CD14-positive monocyte (primary cell): ENCODE measurements at regions not wholly inside any gene's neighbourhood (a gene's known extent, or its start where the extent isn't known, plus 50 kb on each side); places are given as distances from the start of the nearest gene placed in this dataset.

Experiments
- DNase-seq, 3 donors: peaks; one replicate each; pipeline ENCODE4 v3.0.0-alpha.2; 2011 to 2022
- H2AFZ ChIP-seq: 2 replicates; pipeline ENCODE4 v1.6.0; 2012; ENCODE audit warnings: mild to moderate bottlenecking, low read depth, low read length, inconsistent platforms; ENCODE audit not compliant: insufficient read depth, poor library complexity, severe bottlenecking
- H3K27ac ChIP-seq, 2 donors: 1 replicate in 1 of 2; 2 replicates in 1 of 2; pipeline ENCODE4 v1.5.1; 2012 to 2013; ENCODE audit warnings: low read length in 2 of 2, control low read depth in 1 of 2, inconsistent platforms in 1 of 2, low read depth in 1 of 2, mild to moderate bottlenecking in 1 of 2
- H3K27me3 ChIP-seq, 2 donors: one replicate each; pipeline versions ENCODE4 v1.6.0 to v1.6.1; 2011 to 2013; ENCODE audit warnings: low read length in 2 of 2; ENCODE audit not compliant: control insufficient read depth in 2 of 2, insufficient read depth in 2 of 2
- H3K36me3 ChIP-seq, 2 donors: replicated peaks in 1 of 2; 1 replicate in 1 of 2; 2 replicates in 1 of 2; pipeline versions ENCODE4 v1.5.1 to v1.6.1; 2012 to 2013; ENCODE audit warnings: low read length in 2 of 2, control low read depth in 1 of 2, inconsistent platforms in 1 of 2, mild to moderate bottlenecking in 1 of 2; ENCODE audit not compliant: insufficient read depth in 2 of 2, control insufficient read depth in 1 of 2
- H3K4me1 ChIP-seq, 2 donors: 1 replicate in 1 of 2; 2 replicates in 1 of 2; pipeline versions ENCODE4 v1.5.1 to v1.6.1; 2012 to 2013; ENCODE audit warnings: low read length in 2 of 2, control low read depth in 1 of 2, inconsistent platforms in 1 of 2, mild to moderate bottlenecking in 1 of 2, moderate library complexity in 1 of 2; ENCODE audit not compliant: insufficient read depth in 2 of 2, control insufficient read depth in 1 of 2
- H3K4me2 ChIP-seq: replicated peaks from 2 replicates; pipeline ENCODE3; 2012; ENCODE audit warnings: low read length, moderate library complexity, mild to moderate bottlenecking; ENCODE audit not compliant: poor library complexity, severe bottlenecking; ENCODE audit errors: extremely low read depth
- H3K4me3 ChIP-seq, 3 experiments: fragments of 200-600 bp in 1 of 3; sonication (generic) in 1 of 3; replicated peaks in 1 of 3; 1 replicate in 2 of 3; 2 replicates in 1 of 3; pipeline ENCODE4 v1.5.1; 2011 to 2013; ENCODE audit warnings: low read length in 3 of 3, mild to moderate bottlenecking in 3 of 3, control low read depth in 2 of 3, low read depth in 2 of 3, inconsistent platforms in 1 of 3, moderate library complexity in 1 of 3
- H3K79me2 ChIP-seq: 2 replicates; pipeline ENCODE4 v1.6.0; 2012; ENCODE audit warnings: mild to moderate bottlenecking, control low read depth, inconsistent platforms, low read length, moderate library complexity; ENCODE audit not compliant: insufficient read depth
- H3K9ac ChIP-seq: 2 replicates; pipeline ENCODE4 v1.6.0; 2017; ENCODE audit warnings: low read length, mild to moderate bottlenecking; ENCODE audit not compliant: insufficient read depth, poor library complexity, severe bottlenecking
- H3K9me3 ChIP-seq, 2 donors: replicated peaks in 1 of 2; 1 replicate in 1 of 2; 2 replicates in 1 of 2; pipeline versions ENCODE4 v1.5.1 to v1.6.1; 2012 to 2013; ENCODE audit warnings: low read length in 2 of 2, control low read depth in 1 of 2; ENCODE audit not compliant: control insufficient read depth in 1 of 2, insufficient read depth in 1 of 2
- H4K20me1 ChIP-seq: 2 replicates; pipeline ENCODE4 v1.6.0; 2012; ENCODE audit warnings: mild to moderate bottlenecking, low read length, control low read depth, moderate library complexity; ENCODE audit not compliant: insufficient read depth
- H3K27ac Mint-ChIP-seq, 7 donors: one replicate each; pipeline ENCODE4 v1.8.0; 2020; ENCODE audit warnings: mild to moderate bottlenecking in 7 of 7, mixed read lengths in 7 of 7, moderate library complexity in 6 of 7, inconsistent platforms in 2 of 7
- H3K27me3 Mint-ChIP-seq, 3 donors: one replicate each; pipeline ENCODE4 v1.8.0; 2021 to 2022; ENCODE audit warnings: low read depth in 3 of 3, mild to moderate bottlenecking in 3 of 3, mixed read lengths in 3 of 3, moderate library complexity in 3 of 3, inconsistent platforms in 1 of 3
- H3K36me3 Mint-ChIP-seq, 2 donors: one replicate each; pipeline ENCODE4 v1.8.0; 2020; ENCODE audit warnings: mixed read lengths in 2 of 2, inconsistent platforms in 1 of 2, mild to moderate bottlenecking in 1 of 2
- H3K4me1 Mint-ChIP-seq: one replicate; pipeline ENCODE4 v1.8.0; 2020; ENCODE audit warnings: mild to moderate bottlenecking, mixed read lengths
- H3K4me3 Mint-ChIP-seq, 2 donors: one replicate each; pipeline ENCODE4 v1.8.0; 2020; ENCODE audit warnings: mild to moderate bottlenecking in 2 of 2, mixed read lengths in 2 of 2, moderate library complexity in 1 of 2
- H3K9me3 Mint-ChIP-seq, 7 donors: one replicate each; pipeline ENCODE4 v1.8.0; 2020 to 2022; ENCODE audit warnings: mixed read lengths in 7 of 7, mild to moderate bottlenecking in 6 of 7, moderate library complexity in 6 of 7, inconsistent platforms in 2 of 7
- WGBS: methylation state at CpG from one replicate; pipeline ENCODE4 v1.1.5; 2013; ENCODE audit warnings: missing lambda C conversion rate; ENCODE audit not compliant: insufficient coverage; 5-methylcytosine and 5-hydroxymethylcytosine counted together
- intact Hi-C, 2 donors: fragments of 100-400 bp; cut with micrococcal nuclease; formaldehyde crosslinking; loops; one replicate each; pipeline versions ENCODE4 v1.15.0 to v1.15.1; 2023
- TF ChIP-seq, protein P1 (sequence below): fragments of 200-600 bp; IDR thresholded peaks from one replicate; pipeline ENCODE4 v1.8.0; 2022; ENCODE audit warnings: antibody characterized with exemption, mild to moderate bottlenecking

DNA sequence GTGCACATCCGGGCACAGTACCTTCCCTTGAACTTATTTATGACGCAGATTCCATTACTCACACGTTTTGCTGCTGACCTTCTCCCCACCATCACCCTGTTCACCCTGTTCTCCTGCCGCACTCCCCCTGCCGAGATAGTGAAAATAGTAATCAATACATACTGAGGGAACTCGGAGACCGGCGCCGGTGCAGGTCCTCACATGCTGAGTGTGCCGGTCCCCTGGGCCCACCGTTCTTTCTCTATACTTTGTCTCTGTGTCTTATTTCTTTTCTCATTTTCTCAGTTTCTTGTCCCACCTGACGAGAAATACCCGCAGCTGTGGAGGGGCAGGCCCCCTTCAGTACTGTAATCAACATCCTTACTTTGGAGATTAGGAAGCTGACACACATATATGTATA, 1337.1 kb upstream of the PABPC4L start:
- TF ChIP-seq, protein P1, sequence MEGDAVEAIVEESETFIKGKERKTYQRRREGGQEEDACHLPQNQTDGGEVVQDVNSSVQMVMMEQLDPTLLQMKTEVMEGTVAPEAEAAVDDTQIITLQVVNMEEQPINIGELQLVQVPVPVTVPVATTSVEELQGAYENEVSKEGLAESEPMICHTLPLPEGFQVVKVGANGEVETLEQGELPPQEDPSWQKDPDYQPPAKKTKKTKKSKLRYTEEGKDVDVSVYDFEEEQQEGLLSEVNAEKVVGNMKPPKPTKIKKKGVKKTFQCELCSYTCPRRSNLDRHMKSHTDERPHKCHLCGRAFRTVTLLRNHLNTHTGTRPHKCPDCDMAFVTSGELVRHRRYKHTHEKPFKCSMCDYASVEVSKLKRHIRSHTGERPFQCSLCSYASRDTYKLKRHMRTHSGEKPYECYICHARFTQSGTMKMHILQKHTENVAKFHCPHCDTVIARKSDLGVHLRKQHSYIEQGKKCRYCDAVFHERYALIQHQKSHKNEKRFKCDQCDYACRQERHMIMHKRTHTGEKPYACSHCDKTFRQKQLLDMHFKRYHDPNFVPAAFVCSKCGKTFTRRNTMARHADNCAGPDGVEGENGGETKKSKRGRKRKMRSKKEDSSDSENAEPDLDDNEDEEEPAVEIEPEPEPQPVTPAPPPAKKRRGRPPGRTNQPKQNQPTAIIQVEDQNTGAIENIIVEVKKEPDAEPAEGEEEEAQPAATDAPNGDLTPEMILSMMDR: no peak
- Histone ChIP-seq H4K20me1 (no peaks in the 10 kb centered on the region), H3K79me2 (no peaks in the 10 kb centered on the region), H3K36me3 (no peaks in the 10 kb centered on the region), H2AFZ (no peak overlapping the region), H3K4me3 (no peak overlapping the region), H3K9ac (no peak overlapping the region), H3K27ac (no peak overlapping the region), H3K4me1 (no peaks in the 10 kb centered on the region), H3K4me2 (no peak overlapping the region), H3K9me3 (peaks cover 0 to 10% of the 10 kb centered on the region in 2 donors), H3K27me3 (no peaks in the 10 kb centered on the region)
- intact Hi-C loops: no loop called here
- Mint-ChIP-seq H3K4me3 (no peak overlapping the region), H3K27me3 (peaks cover 0 to 2% (median 0%) of the 10 kb centered on the region in 3 donors), H3K36me3 (no peaks in the 10 kb centered on the region), H3K27ac (peak overlapping the region in 1 of 7 donors; percentile 68), H3K9me3 (peaks cover 0 to 8% (median 3%) of the 10 kb centered on the region in 7 donors), H3K4me1 (no peaks in the 10 kb centered on the region)
- WGBS: 79% methylated on average over 3 of the region's 13 CpGs
- DNase-seq: no peak

DNA sequence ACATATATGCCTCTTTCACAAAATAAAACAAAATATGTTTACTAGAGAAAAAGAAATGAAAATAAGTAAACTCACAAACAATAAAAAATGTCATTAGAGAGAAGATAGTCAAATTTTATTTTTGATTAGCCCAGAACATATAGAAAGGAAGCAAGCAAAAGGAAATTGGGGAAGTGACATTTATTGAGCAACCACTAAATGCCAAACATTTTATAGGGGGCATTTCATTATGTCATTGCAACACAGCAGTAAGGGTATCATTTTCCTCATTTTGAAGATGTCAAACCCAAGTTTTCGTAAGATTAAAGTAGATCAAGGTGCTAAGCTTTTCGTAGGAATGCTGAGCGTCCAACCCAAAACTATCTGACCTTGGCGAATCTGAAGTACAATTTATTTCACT, 1331.5 kb upstream of the PABPC4L start:
- no peaks in the 10 kb centered on the region for H3K36me3 Mint-ChIP-seq
- peaks cover 0 to 4% of the 10 kb centered on the region in 2 donors for H3K9me3 ChIP-seq
- no peak overlapping the region for H3K27ac Mint-ChIP-seq
- H3K9me3 Mint-ChIP-seq: peaks cover 0 to 2% (median 0%) of the 10 kb centered on the region in 7 donors
- no peak overlapping the region for H3K27ac ChIP-seq
- WGBS: no CpG with 5 or more reads among the region's 4 CpGs
- H3K4me3 ChIP-seq: no peak overlapping the region
- no peaks in the 10 kb centered on the region for H4K20me1 ChIP-seq
- intact Hi-C loops: no loop called here
- H3K4me1 ChIP-seq: no peaks in the 10 kb centered on the region
- DNase-seq: no peak
- no peak overlapping the region for H2AFZ ChIP-seq
- H3K4me3 Mint-ChIP-seq: no peak overlapping the region
- TF ChIP-seq, protein P1: no peak
- no peak overlapping the region for H3K4me2 ChIP-seq
- H3K79me2 ChIP-seq: no peaks in the 10 kb centered on the region
- H3K27me3 ChIP-seq: no peaks in the 10 kb centered on the region
- H3K4me1 Mint-ChIP-seq: no peaks in the 10 kb centered on the region
- H3K36me3 ChIP-seq: no peaks in the 10 kb centered on the region
- H3K27me3 Mint-ChIP-seq: no peaks in the 10 kb centered on the region
- no peak overlapping the region for H3K9ac ChIP-seq
